GM08714 (cell line): ENCODE measurements at regions not wholly inside any gene's neighbourhood (a gene's known extent, or its start where the extent isn't known, plus 50 kb on each side); places are given as distances from the start of the nearest gene placed in this dataset.
"Not testable (repeated sequence)": the region's sequence is repeated elsewhere in the genome, so short reads cannot be mapped to it uniquely, and the experiment has no call there.

Experiments
- H3K4me3 ChIP-seq: fragments of 200-500 bp; sonication (Bioruptor generic); 2 replicates; pipeline ENCODE4 v1.5.1; 2014; ENCODE audit warnings: mild to moderate bottlenecking, low read length, inconsistent platforms
- ZNF274 ChIP-seq: IDR thresholded peaks from 2 replicates; pipeline ENCODE4 v1.6.1; 2012; ENCODE audit warnings: mild to moderate bottlenecking, low read depth, low read length

DNA sequence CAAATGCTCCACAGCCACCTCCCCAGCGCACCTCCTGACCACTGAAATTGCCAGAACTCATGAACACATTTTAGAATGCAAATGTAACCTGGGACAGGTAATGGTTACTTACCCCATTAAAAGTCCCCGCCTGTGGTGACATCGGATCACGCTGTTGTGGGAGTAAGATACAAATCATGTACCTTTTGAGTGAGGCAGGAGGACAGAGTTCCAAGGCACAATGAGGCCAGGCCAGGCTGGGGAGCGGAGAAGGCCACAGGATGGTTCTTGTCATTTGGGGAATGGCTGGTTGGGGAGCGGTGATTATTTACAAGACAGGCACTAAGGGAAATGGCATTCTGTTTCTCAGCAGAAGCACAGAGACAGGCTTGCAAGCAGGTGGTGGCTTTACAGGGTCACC is 490.0 kb downstream of the EDEM1 start:
- no peak overlapping the region for H3K4me3 ChIP-seq
- no peak for TF ChIP-seq ZNF274

DNA sequence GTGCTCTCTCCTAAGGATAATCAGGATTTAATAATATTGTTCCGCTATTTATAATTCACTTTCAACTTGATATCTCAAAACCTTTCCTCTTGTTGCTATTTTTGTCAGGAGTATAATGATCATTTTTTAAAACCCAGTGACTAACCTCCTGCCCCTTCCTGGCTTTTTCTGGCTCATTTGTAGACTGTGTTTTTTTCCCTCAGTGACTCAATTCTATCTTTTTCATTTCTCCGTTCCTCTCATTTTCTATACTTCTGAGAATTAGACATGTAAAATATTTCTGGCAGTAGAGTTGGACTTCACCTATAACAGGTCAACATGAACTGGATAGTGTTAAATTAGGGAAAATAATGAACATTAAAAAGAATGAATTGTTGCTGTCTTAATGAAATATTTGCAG is 490.7 kb downstream of the EDEM1 start:
- no peak overlapping the region for H3K4me3 ChIP-seq
- TF ChIP-seq ZNF274, result no peak

DNA sequence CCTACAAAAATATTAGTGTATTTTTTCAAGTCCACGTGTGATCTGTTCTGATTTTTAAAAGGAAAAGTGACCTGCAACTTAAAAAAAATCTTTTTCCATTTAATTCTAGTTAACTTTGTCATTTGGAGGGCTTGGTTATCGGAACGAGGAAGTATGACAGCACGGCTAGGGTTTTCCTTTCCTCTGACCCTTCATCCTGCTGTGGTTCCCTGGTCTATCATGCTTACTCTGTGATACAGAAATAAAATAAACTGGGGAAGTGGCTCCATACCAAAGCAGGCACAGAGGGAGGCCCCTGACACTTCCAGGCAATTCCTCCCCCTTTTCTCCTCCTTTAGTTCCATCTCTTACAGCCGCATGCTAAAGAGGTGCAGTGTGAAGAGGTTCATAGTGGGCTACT is 491.3 kb downstream of the EDEM1 start:
- H3K4me3 ChIP-seq, result no peak overlapping the region
- no peak for TF ChIP-seq ZNF274

DNA sequence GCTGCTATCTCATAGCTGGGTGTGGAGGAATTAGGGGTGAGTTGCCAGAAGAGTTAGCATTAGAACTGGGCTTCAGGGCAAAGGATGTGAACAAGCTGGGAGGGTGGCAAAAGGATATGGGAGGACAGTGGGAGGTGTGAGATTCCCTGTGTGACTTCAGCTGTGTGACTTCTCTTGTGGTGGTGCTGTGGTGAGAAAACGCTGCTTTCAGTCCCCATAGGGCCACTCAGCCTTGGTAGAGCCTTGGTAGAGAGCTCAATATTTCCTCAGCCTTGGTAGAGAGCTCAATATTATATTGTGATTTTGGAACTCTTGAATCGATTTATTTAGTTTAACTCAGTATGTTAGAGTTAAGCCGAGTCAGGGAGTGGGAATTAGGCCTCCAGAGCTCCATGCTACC is 499.7 kb downstream of the EDEM1 start:
- H3K4me3 ChIP-seq, result no peak overlapping the region
- no peak for TF ChIP-seq ZNF274

DNA sequence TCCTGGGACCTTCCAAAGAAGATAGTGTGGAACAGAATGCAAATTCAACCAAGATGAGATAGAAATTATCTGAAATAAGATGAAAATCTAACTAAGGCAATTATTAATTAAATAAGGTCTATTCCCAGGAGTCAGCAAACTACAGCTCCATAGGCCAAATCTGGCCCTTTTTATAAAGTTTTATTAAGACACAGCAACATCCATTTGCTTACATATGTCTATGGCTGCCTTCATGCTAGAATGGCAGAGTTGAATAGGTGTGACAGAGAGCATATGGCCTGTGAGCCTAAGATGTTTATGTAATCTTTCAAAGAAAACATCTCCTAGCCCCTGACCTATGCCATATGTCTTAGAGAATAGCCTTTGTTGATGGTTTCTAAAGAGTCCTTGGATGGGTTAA is 503.0 kb downstream of the EDEM1 start:
- no peak for TF ChIP-seq ZNF274
- no peak overlapping the region for H3K4me3 ChIP-seq

DNA sequence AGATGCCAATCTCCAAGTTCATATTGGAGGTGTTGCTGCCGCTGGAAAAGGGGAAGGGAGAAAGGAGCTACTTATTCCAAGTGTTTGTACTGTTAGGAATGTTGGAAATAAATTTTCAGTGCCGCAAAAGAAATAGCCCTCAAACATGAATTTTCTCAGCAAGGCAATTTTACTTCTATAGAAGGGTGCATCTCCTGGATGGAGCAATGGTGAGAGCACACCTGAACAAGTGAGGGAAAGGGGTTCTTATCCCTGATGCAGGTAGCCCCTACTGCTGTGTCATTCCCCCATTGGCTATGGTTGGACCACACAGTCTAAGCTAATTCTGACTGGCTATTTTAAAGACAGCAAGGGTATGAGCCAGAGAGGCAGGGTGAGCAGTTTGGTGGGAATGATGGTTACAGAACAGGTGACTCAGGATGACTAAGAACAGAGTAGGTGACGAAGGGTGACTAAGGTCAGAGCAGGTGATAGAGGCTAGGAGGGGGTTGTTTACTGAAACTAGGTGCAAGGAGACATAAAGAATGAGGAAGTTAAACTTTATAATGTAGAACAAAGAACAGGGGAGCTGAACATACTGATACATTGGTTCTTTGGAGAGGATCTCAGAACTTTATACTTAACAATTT is 503.5 kb downstream of the EDEM1 start:
- H3K4me3 ChIP-seq, result no peak overlapping the region
- TF ChIP-seq ZNF274, result no peak

DNA sequence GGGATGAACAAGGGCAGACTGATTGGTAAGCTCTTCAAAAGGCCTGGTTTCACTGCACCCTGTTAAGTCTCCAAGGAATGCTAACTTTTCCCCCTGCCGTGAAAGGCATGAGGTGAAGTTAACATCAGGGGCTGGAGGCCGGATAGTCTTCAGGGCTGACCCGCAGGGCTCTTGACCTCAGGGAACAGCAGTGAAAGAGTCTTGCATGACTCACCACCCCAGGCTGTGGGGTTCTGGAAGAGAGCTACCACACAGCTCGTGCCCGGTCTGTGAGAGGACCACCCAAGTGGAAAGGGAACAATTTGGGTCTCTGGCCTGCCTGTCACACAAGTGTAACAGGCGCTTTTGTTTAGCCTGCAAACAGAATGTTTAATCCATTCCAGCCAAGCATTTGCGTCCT is 504.9 kb downstream of the EDEM1 start:
- TF ChIP-seq ZNF274, result no peak
- H3K4me3 ChIP-seq, result no peak overlapping the region

DNA sequence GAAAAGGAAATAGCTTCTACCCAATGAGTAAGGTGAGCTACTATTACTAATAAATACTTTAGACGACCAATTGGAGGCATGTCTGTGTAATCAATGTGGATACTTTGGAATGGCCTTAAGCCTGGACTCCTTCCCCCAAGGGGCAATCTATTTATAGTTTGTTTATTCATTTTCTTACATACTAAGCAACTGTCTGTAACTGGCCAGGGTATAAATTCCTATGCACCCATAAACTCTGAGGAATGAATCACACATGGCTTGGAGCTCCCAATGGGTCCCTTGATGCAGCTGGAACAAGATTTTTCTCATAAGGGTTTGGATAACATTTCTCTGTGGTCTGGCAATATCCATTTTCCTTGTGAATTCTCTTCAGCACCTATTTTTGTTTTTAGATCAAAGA is 506.8 kb downstream of the EDEM1 start:
- TF ChIP-seq ZNF274, result no peak
- H3K4me3 ChIP-seq, result no peak overlapping the region

DNA sequence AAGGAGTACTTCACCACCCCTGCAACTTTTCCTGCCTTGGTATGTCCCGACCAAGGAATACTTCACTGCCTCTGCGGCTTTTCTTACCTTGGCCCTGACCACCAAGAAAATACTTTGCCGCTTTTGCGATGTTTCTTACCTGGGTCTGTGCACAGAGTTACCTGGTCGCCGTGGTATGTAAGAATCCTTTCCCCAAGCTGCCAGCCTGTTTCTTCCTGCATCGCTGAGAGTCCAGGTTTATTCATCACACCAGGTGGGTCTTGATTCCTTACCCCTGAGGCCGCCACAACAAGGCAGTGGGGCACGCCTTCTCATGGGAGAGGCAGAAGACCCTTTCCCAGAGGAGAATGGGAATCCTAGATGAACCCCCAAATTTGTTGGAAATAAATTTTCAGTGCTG is 511.3 kb downstream of the EDEM1 start:
- no peak for TF ChIP-seq ZNF274
- H3K4me3 ChIP-seq, result no peak overlapping the region

DNA sequence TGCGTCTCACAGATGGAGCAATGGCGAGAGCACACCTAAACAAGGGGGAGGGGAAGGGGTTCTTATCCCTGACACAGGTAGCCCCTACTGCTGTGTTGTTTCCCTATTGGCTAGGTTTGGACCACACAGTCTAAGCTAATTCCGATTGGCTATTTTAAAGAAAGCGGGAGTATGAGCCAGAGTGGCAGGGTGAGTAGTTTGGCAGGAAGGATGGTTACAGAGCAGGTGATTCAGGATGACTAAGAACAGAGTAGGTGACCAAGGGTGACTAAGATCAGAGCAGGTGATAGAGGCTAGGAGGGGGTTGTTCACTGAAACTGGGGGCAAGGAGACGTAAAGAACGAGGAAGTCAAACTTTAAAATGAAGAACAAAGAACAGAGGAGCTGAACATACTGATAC is 511.8 kb downstream of the EDEM1 start:
- no peak for TF ChIP-seq ZNF274
- no peak overlapping the region for H3K4me3 ChIP-seq

DNA sequence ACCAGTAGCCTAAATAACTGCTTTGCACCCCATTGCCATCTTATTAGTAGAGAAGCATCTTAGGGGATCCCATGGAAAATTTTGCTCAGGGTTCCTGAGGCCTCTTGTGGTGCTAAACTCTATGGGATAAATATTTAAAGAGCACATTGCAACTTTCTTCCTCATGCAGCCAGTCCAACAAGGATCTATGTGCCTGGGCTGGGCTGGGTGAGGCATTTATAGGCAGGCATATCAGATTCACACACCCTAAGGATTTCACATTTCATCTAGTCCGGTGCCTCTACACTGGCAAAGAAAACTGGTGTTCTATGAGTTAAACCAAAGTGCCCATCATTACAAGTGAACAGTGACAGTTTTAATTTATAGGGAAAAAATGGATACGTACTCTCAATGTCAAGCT is 512.3 kb downstream of the EDEM1 start:
- H3K4me3 ChIP-seq, result no peak overlapping the region
- no peak for TF ChIP-seq ZNF274

DNA sequence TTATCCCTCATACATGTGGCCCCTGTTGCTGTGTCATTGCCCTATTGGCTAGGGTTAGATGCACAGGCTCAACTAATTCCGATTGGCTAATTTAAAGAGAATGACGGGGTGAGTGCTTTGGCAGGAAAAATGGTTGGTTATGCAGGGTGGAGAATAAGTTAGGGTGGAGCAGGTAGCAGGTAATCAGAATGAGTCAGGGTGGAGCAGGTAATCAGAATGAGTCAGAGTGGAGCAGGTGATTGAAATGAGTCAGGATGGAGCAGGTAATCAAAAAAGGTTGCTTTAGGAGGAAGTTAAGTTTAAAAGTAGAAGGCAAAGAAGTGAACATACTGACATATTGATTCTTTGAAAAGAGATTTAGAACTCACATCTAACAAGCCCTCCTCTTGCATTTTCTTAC is 513.5 kb downstream of the EDEM1 start:
- H3K4me3 ChIP-seq, result not testable (repeated sequence)

DNA sequence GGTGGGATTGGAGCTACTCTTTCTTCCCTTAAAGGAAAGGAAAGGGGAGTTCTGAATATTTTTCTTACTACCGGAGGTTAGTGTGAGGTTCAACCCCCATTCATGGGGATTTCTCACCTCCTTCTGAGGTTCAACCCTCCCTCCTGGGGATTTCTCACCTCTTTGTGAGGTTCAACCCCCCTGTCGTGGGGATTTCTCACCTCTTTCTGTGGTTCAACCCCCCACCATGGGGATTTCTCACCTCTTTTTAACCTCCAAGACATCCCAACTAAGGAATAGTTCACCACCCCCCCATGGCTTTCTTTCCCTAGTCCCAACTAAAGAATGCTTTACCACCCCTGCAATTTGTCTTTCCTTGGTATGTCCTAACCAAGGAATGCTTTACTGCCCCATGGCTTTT is 520.3 kb downstream of the EDEM1 start:
- no peak overlapping the region for H3K4me3 ChIP-seq
- no peak for TF ChIP-seq ZNF274

DNA sequence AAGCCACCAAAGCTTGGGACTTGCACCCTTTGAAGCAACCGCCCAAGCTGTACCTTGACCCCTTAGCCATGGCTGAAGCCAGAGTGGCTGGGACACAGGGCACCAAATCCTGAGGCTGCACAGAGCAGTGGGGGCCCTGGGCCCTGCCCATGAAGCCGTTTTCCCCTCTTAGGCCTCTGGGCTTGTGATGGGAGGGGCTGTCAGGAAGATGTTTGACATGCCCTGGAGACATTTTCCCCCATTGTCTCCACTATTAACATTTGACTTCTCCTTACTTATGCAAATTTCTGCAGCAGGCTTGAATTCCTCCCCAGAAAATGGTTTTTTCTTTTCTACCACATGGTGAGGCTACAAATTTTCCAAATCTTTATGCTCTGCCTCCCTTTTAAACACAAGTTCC is 522.2 kb downstream of the EDEM1 start:
- TF ChIP-seq ZNF274, result no peak
- H3K4me3 ChIP-seq, result no peak overlapping the region

DNA sequence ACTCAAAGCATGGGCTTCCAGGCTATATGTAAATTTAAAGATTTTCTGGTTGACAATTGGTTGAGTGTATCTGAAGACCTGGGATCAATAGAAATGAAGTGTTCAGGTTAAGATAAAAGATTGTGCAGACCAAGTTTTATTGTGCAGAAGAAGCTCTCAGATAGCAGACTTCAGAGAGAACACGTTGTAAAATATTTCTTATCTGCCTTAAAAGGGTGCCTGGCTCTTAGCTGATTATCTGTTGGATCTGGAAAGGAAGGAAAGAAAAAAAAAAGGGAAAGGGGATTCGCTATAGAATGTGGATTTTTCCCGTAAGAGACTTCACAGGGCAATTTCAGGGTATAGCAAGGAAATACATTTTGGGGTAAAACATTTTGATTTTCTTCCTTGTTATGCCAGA is 523.2 kb downstream of the EDEM1 start:
- no peak for TF ChIP-seq ZNF274
- H3K4me3 ChIP-seq, result no peak overlapping the region

DNA sequence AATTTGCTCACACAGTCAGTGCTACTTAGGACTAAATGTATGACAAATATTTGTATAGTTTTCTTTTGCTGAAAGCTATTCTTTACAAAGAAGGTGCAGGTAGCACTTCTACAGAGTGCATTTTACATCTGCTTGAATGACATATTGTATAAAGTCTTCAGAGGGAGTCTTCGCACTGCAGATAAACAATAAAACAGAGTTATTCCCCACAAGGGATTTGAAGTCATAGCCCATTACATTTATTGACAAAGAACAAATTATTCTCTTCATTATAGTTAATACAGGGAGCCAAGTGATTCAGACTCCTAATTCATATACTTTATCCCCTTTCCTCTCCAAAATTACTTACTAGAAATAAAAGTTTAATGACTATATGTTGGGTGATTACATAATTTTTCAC is 529.7 kb downstream of the EDEM1 start:
- no peak for TF ChIP-seq ZNF274
- H3K4me3 ChIP-seq, result no peak overlapping the region

DNA sequence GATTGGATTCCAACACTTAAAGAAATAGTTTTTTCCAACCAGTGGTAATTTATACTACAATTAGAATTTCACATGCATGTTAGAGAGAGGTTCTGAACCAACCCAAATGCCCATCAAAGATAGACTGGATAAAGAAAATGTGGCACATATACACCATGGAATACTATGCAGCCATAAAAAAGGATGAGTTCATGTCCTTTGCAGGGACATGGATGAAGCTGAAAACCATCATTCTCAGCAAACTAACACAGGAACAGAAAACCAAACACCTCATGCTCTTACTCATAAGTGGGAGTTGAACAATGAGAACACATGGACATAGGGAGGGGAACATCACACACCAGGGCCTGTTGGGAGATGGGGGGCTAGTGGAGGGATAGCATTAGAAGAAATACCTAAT is 532.2 kb downstream of the EDEM1 start:
- not testable (repeated sequence) for H3K4me3 ChIP-seq
